ENCODE measurements at regions not wholly inside any gene's neighbourhood (a gene's known extent, or its start where the extent isn't known, plus 50 kb on each side); places are given as distances from the start of the nearest gene placed in this dataset.

DNA sequence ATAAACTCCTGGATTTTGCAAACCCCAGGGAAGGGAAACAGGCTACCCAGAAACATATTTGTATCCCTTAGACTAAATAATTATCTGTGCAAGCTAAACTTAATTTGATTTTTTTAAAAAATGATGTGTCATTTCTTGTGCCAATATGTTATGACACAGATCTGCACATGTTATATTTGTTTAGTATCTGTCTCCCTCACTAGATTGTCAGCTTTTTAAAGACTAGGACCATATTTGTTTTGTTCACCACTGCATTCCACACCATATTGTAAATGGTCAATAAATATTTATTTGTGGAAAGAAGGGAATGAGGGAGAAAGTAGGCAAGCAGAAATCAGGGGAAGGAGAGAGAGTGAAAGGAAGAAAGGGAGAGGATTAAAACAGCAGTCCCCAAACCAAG lies 143.3 kb upstream of the TNPO1 start:
- no TSS peak for BruUV-seq (replicated peaks)
- H2BK20ac ChIP-seq (ENCODE audit: low read depth, low read length) = no peak overlapping the region
- no peak overlapping the region for H3K56ac ChIP-seq (ENCODE audit: extremely low read depth, insufficient read depth, low read length)
- no peak overlapping the region for H3K9ac ChIP-seq (ENCODE audit: low read depth, low read length)
- H3K79me1 ChIP-seq (ENCODE audit: low read depth in 1 of 2, low read length in 2 of 2) = no peaks in the 10 kb centered on the region
- no peak overlapping the region for H3K4me2 ChIP-seq (ENCODE audit: low read depth, low read length)
- intact Hi-C loops (cut with micrococcal nuclease) = no loop called here
- no peaks in the 10 kb centered on the region for H3K9me3 ChIP-seq (ENCODE audit: control insufficient read depth, insufficient read depth, low read length)
- H3K4ac ChIP-seq (ENCODE audit: low read depth, low read length) = no peak overlapping the region
- no peak overlapping the region for H2AK9ac ChIP-seq (replicated peaks; ENCODE audit: low read depth, low read length, poor library complexity)
- ChIA-PET CTCF (no interaction called here), POLR2A (ENCODE audit: unreplicated experiment) (no interaction called here)
- H4K91ac ChIP-seq (ENCODE audit: insufficient read depth, low read depth, low read length) = no peak overlapping the region
- H3K36me3 ChIP-seq (ENCODE audit: control insufficient read depth, insufficient read depth, low read length) = no peaks in the 10 kb centered on the region
- H3K14ac ChIP-seq (replicated peaks; ENCODE audit: low read depth, low read length) = no peak overlapping the region
- no peak overlapping the region for H2BK15ac ChIP-seq (ENCODE audit: low read depth, low read length)
- no peak overlapping the region for H2AFZ ChIP-seq (replicated peaks; ENCODE audit: low read length, poor library complexity)
- no peak overlapping the region for H2AK5ac ChIP-seq (ENCODE audit: low read depth, low read length)
- H4K5ac ChIP-seq (ENCODE audit: low read depth, low read length) = no peak overlapping the region
- no peaks in the 10 kb centered on the region for H4K20me1 ChIP-seq (ENCODE audit: insufficient read depth, low read length)
- H4K8ac ChIP-seq (ENCODE audit: low read depth in 2 of 2, low read length in 2 of 2) = no peak overlapping the region
- ATAC-seq (ENCODE audit: low read depth) (no peak), DNase-seq (no peak)
- in situ Hi-C loops (cut with MboI; ENCODE audit: low sequenced_read_pairs) = no loop called here
- H3K18ac ChIP-seq (ENCODE audit: low read depth, low read length) = no peak overlapping the region
- dilution Hi-C loops (cut with HindIII; ENCODE audit: low sequenced_read_pairs, unreplicated experiment) = no loop called here
- H2BK5ac ChIP-seq (ENCODE audit: low read depth, low read length, poor library complexity, severe bottlenecking) = no peak overlapping the region
- no peak overlapping the region for H3K4me3 ChIP-seq (ENCODE audit: insufficient read depth, low read depth, low read length)
- peaks cover 9% of the 10 kb centered on the region for H3K27me3 ChIP-seq (ENCODE audit: control insufficient read depth, insufficient read depth, low read length)
- no peaks in the 10 kb centered on the region for H3K4me1 ChIP-seq (ENCODE audit: control insufficient read depth, insufficient read depth, low read length)
- no peaks in the 10 kb centered on the region for H3K9me1 ChIP-seq (ENCODE audit: insufficient read depth, low read length)
- no peak overlapping the region for H2BK120ac ChIP-seq (ENCODE audit: low read depth, low read length)
- TF ChIP-seq CEBPB (IDR thresholded peaks at IDR 0.05; ENCODE audit: low read depth, low read length) = no peak
- no peak for TF ChIP-seq MAFK (IDR thresholded peaks at IDR 0.05; ENCODE audit: low read depth, low read length)
- no peak for TF ChIP-seq RFX5 (IDR thresholded peaks at IDR 0.05; ENCODE audit: low read depth, low read length)
- no peak for TF ChIP-seq SMC3 (IDR thresholded peaks at IDR 0.05; ENCODE audit: low read depth, low read length)
- TF ChIP-seq RCOR1 (IDR thresholded peaks at IDR 0.05; ENCODE audit: insufficient replicate concordance, low read length) = no peak
- TF ChIP-seq, protein P1, sequence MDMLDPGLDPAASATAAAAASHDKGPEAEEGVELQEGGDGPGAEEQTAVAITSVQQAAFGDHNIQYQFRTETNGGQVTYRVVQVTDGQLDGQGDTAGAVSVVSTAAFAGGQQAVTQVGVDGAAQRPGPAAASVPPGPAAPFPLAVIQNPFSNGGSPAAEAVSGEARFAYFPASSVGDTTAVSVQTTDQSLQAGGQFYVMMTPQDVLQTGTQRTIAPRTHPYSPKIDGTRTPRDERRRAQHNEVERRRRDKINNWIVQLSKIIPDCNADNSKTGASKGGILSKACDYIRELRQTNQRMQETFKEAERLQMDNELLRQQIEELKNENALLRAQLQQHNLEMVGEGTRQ (IDR thresholded peaks at IDR 0.05; ENCODE audit: low read depth, low read length) = no peak
- no peak for TF ChIP-seq BHLHE40 (IDR thresholded peaks at IDR 0.05; ENCODE audit: low read depth, low read length)
- no peak for TF ChIP-seq MAZ (IDR thresholded peaks at IDR 0.05; ENCODE audit: borderline replicate concordance, low read depth, low read length)
- TF ChIP-seq, protein P2, sequence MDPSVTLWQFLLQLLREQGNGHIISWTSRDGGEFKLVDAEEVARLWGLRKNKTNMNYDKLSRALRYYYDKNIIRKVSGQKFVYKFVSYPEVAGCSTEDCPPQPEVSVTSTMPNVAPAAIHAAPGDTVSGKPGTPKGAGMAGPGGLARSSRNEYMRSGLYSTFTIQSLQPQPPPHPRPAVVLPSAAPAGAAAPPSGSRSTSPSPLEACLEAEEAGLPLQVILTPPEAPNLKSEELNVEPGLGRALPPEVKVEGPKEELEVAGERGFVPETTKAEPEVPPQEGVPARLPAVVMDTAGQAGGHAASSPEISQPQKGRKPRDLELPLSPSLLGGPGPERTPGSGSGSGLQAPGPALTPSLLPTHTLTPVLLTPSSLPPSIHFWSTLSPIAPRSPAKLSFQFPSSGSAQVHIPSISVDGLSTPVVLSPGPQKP (IDR thresholded peaks at IDR 0.05; ENCODE audit: borderline replicate concordance, low read depth, low read length) = no peak
- no peak for TF ChIP-seq POLR2A (IDR thresholded peaks at IDR 0.05; ENCODE audit: low read depth, low read length)
- TF ChIP-seq, protein P3, sequence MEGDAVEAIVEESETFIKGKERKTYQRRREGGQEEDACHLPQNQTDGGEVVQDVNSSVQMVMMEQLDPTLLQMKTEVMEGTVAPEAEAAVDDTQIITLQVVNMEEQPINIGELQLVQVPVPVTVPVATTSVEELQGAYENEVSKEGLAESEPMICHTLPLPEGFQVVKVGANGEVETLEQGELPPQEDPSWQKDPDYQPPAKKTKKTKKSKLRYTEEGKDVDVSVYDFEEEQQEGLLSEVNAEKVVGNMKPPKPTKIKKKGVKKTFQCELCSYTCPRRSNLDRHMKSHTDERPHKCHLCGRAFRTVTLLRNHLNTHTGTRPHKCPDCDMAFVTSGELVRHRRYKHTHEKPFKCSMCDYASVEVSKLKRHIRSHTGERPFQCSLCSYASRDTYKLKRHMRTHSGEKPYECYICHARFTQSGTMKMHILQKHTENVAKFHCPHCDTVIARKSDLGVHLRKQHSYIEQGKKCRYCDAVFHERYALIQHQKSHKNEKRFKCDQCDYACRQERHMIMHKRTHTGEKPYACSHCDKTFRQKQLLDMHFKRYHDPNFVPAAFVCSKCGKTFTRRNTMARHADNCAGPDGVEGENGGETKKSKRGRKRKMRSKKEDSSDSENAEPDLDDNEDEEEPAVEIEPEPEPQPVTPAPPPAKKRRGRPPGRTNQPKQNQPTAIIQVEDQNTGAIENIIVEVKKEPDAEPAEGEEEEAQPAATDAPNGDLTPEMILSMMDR (conservative IDR thresholded peaks at IDR 0.05; ENCODE audit: low read depth, low read length) = no peak
- no peak for TF ChIP-seq FOS (IDR thresholded peaks at IDR 0.05; ENCODE audit: low read depth, low read length)
- no peak overlapping the region for H3K27ac ChIP-seq (ENCODE audit: insufficient read depth, low read length)
- H3K23ac ChIP-seq (ENCODE audit: low read depth, low read length) = no peak overlapping the region
